ENCODE measurements at regions not wholly inside any gene's neighbourhood (a gene's known extent, or its start where the extent isn't known, plus 50 kb on each side); places are given as distances from the start of the nearest gene placed in this dataset.

- 0 out of 2 replicates have a peak, but pooled peaks have one; percentile 7 for TF ChIP-seq ARID3A (IDR thresholded peaks at IDR 0.05; ENCODE audit: low read depth, low read length)
- TF ChIP-seq CHD4 (IDR thresholded peaks at IDR 0.05; ENCODE audit: borderline replicate concordance, low read length): no peak
- 0 out of 2 replicates have a peak, but pooled peaks have one; percentile 6 for TF ChIP-seq HNF4A (CRISPR knock-in tag; IDR thresholded peaks at IDR 0.05)
- TF ChIP-seq ZNF431 (CRISPR knock-in tag; IDR thresholded peaks at IDR 0.05; ENCODE audit: borderline replicate concordance, low read depth): no peak
- peak; percentile 78 for TF ChIP-seq CEBPG (CRISPR knock-in tag; IDR thresholded peaks at IDR 0.05)
- peak; percentile 42; the same call in 1 of the 2 replicates for TF ChIP-seq NFE2L2 (IDR thresholded peaks at IDR 0.05; ENCODE audit: low read length)
- TF ChIP-seq KLF9 (CRISPR knock-in tag; IDR thresholded peaks at IDR 0.05; ENCODE audit: low read depth): no peak
- TF ChIP-seq FOXA1 (IDR thresholded peaks at IDR 0.05): no peak
- no peak for TF ChIP-seq FOXA1 (CRISPR knock-in tag; IDR thresholded peaks at IDR 0.05)
- TF ChIP-seq MIER2 (CRISPR knock-in tag; IDR thresholded peaks at IDR 0.05): no peak
- no peak for TF ChIP-seq SMAD1 (CRISPR knock-in tag; IDR thresholded peaks at IDR 0.05; ENCODE audit: borderline replicate concordance, low read depth)
- TF ChIP-seq CEBPZ (IDR thresholded peaks at IDR 0.05; ENCODE audit: low read length): no peak
- TF ChIP-seq BCL6 (CRISPR knock-in tag; IDR thresholded peaks at IDR 0.05): peak; percentile 81
- no peak for TF ChIP-seq REXO4 (CRISPR knock-in tag; IDR thresholded peaks at IDR 0.05; ENCODE audit: borderline replicate concordance)
- TF ChIP-seq ZNF737 (CRISPR knock-in tag; IDR thresholded peaks at IDR 0.05; ENCODE audit: borderline replicate concordance): no peak
- TF ChIP-seq USF2 (IDR thresholded peaks at IDR 0.05; ENCODE audit: low read depth, low read length): no peak
- peak; percentile 52; the same call in 1 of the 2 replicates for TF ChIP-seq USF2 (CRISPR knock-in tag; IDR thresholded peaks at IDR 0.05; ENCODE audit: borderline replicate concordance)
- no peak for TF ChIP-seq FOXK1 (CRISPR knock-in tag; IDR thresholded peaks at IDR 0.05; ENCODE audit: borderline replicate concordance, low read depth)
- no peak for TF ChIP-seq SOX13 (IDR thresholded peaks at IDR 0.05)
- TF ChIP-seq SOX13 (CRISPR knock-in tag; conservative IDR thresholded peaks at IDR 0.05 in 1 of 2, IDR thresholded peaks at IDR 0.05 in 1 of 2): peak in 1 of 2 experiments; percentile 69; a peak in 2 of 4 replicates
- TF ChIP-seq ZBTB25 (CRISPR knock-in tag; IDR thresholded peaks at IDR 0.05): no peak
- no peak for TF ChIP-seq ZNF510 (CRISPR knock-in tag; IDR thresholded peaks at IDR 0.05; ENCODE audit: low read depth)
- peak; percentile 97 for TF ChIP-seq CEBPB (IDR thresholded peaks at IDR 0.05; ENCODE audit: borderline replicate concordance, low read depth, low read length)
- no peak for TF ChIP-seq ZNF234 (CRISPR knock-in tag; conservative IDR thresholded peaks at IDR 0.05)
- TF ChIP-seq POGZ (CRISPR knock-in tag; IDR thresholded peaks at IDR 0.05): 0 out of 2 replicates have a peak, but pooled peaks have one; percentile 2
Measured at GRCh38 chr13:72384879-72385278, 342.6 kb downstream of the MZT1 start (continued).
